LNCAP (cell line): ENCODE measurements at regions not wholly inside any gene's neighbourhood (a gene's known extent, or its start where the extent isn't known, plus 50 kb on each side); places are given as distances from the start of the nearest gene placed in this dataset.

Source experiments
- TF ChIP-seq, protein P1 (sequence below): fragments of 450-650 bp; IDR thresholded peaks from 2 replicates; pipeline ENCODE4 v1.5.1; 2017; ENCODE audit warnings: mild to moderate bottlenecking

DNA sequence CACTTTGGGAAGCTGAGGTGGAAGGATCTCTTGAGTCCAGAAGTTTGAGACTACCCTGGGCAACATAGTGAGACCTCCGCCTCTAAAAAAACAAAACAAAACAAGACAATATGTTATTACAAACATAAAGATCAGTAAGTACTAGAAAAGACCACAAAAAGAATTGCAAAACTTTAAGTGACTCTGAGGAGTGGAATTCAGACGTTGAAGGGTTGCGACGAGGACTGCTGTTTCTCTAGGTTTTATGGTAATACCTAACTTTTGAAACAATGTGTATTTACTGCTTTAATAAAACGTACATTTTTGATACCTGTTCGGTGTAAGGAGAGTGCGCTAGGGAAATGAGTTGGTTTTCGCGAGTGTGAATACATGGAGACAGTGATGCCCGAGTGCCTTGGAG lies 250.4 kb downstream of the GATA3 start:
- TF ChIP-seq, protein P1, sequence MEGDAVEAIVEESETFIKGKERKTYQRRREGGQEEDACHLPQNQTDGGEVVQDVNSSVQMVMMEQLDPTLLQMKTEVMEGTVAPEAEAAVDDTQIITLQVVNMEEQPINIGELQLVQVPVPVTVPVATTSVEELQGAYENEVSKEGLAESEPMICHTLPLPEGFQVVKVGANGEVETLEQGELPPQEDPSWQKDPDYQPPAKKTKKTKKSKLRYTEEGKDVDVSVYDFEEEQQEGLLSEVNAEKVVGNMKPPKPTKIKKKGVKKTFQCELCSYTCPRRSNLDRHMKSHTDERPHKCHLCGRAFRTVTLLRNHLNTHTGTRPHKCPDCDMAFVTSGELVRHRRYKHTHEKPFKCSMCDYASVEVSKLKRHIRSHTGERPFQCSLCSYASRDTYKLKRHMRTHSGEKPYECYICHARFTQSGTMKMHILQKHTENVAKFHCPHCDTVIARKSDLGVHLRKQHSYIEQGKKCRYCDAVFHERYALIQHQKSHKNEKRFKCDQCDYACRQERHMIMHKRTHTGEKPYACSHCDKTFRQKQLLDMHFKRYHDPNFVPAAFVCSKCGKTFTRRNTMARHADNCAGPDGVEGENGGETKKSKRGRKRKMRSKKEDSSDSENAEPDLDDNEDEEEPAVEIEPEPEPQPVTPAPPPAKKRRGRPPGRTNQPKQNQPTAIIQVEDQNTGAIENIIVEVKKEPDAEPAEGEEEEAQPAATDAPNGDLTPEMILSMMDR = no peak

GRCh38 chr10:8305876-8306652 lies 251.6 kb downstream of the GATA3 start:
- TF ChIP-seq, protein P1 = no peak

- TF ChIP-seq, protein P1 = no peak
These were observed 252.3 kb downstream of the GATA3 start for GRCh38 chr10:8306685-8307364.

- TF ChIP-seq, protein P1 = no peak
These were observed 256.4 kb downstream of the GATA3 start for GRCh38 chr10:8310930-8311329.

DNA sequence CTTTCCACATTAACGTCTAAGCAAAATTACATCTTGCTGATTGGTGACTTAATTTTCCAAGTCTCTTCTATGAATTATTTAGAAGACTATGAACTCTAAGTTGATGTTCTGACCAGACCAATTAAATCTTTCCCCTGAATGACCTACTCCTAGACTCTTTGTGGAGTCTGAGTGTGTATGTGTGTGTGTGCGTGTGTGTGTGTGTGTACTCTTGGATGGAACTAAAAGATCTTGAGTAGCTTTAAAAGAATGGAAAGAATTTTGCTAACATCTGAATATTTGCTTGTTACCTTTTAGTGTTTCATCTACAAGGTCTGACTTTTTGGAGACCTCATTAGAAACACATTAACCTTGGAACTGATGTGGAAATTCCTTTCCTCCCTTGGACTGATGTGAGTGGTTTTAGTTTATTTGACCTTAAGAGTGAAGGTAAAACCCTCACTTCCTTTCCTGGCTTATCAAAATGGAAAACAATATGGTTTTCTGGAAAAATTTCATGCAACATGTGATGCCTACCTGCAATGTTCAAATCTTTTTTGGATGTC lies 257.1 kb downstream of the GATA3 start:
- TF ChIP-seq, protein P1 = no peak

GRCh38 chr10:8312079-8312478 lies 257.6 kb downstream of the GATA3 start:
- TF ChIP-seq, protein P1 = no peak

- TF ChIP-seq, protein P1 = no peak
These were observed 258.3 kb downstream of the GATA3 start for GRCh38 chr10:8312781-8313180.
